Endothelial cell of umbilical vein (primary cell): ENCODE measurements at regions not wholly inside any gene's neighbourhood (a gene's known extent, or its start where the extent isn't known, plus 50 kb on each side); places are given as distances from the start of the nearest gene placed in this dataset.

Experiments
- POLR2A ChIP-seq: IDR thresholded peaks from 2 replicates; pipeline ENCODE4 v1.6.1; 2012; ENCODE audit warnings: low read depth, mild to moderate bottlenecking, control low read depth, low read length
- TF ChIP-seq, protein P1 (sequence below), 2 donors: IDR thresholded peaks; 1 replicate in 1 of 2; 2 replicates in 1 of 2; pipeline ENCODE4 v1.5.1; 2011; ENCODE audit warnings: low read length in 2 of 2, mild to moderate bottlenecking in 2 of 2, moderate library complexity in 2 of 2, control low read depth in 1 of 2, inconsistent platforms in 1 of 2, low read depth in 1 of 2; ENCODE audit not compliant: insufficient read depth in 1 of 2; ENCODE audit errors: extremely low read depth in 1 of 2

DNA sequence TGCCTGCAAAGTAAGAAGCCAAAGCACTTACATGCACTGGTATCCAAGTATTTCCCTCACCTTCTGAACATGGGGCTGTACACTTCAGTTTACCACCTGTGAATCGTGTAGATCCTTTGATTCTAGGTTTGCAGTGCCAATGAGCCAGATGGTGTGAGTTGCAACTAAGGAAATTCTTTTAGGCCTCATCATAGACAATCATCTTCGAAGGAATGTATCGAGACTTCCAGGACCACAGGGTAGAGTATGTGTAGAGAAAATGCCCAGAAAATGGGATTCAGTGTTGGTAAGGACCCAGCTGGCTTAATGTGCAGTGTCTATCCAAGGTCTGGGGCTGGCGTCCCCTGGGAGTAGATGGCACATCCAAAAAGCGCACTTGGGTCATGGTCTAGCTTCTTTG is 323.2 kb upstream of the TPM1 start:
- TF ChIP-seq, protein P1, sequence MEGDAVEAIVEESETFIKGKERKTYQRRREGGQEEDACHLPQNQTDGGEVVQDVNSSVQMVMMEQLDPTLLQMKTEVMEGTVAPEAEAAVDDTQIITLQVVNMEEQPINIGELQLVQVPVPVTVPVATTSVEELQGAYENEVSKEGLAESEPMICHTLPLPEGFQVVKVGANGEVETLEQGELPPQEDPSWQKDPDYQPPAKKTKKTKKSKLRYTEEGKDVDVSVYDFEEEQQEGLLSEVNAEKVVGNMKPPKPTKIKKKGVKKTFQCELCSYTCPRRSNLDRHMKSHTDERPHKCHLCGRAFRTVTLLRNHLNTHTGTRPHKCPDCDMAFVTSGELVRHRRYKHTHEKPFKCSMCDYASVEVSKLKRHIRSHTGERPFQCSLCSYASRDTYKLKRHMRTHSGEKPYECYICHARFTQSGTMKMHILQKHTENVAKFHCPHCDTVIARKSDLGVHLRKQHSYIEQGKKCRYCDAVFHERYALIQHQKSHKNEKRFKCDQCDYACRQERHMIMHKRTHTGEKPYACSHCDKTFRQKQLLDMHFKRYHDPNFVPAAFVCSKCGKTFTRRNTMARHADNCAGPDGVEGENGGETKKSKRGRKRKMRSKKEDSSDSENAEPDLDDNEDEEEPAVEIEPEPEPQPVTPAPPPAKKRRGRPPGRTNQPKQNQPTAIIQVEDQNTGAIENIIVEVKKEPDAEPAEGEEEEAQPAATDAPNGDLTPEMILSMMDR (IDR thresholded peaks at IDR 0.05; ENCODE audit: extremely low read depth in 1 of 2, insufficient read depth in 1 of 2, low read depth in 1 of 2, low read length in 2 of 2) = no peak
- no peak for TF ChIP-seq POLR2A
